Panc1 (cell line): ENCODE measurements at regions not wholly inside any gene's neighbourhood (a gene's known extent, or its start where the extent isn't known, plus 50 kb on each side); places are given as distances from the start of the nearest gene placed in this dataset.

Source experiments
- ATAC-seq: fragments of 200-7000 bp; cut with Tn5 transposase; 2 replicates; pipeline ENCODE4 v1.9.1; 2020; ENCODE audit warnings: mild to moderate bottlenecking, moderate library complexity
- BruUV-seq: library from RNA; stranded (reverse); fragments of 400-500 nt; replicated peaks from 2 replicates; lab custom pipeline; 2021; lab: Mats Ljungman, UMichigan
- CTCF ChIA-PET: fragments of 300-600 bp; sonication (Branson Sonifier 250); formaldehyde crosslinking; loops from one replicate; lab custom pipeline; 2022; ENCODE audit warnings: antibody characterized with exemption; lab: Charles Lee
- POLR2A ChIA-PET: fragments of 300-600 bp; sonication (Branson Sonifier 250); formaldehyde crosslinking; loops from one replicate; lab custom pipeline; 2022; ENCODE audit warnings: antibody characterized with exemption; lab: Charles Lee
- DNase-seq: peaks from one replicate; pipeline ENCODE4 v3.0.0-alpha.2; 2010; ENCODE audit warnings: low read depth, low spot score
- H3K27ac ChIP-seq: 2 replicates; pipeline ENCODE4 v1.5.1; 2011; ENCODE audit warnings: mild to moderate bottlenecking, low read length, inconsistent platforms
- H3K27me3 ChIP-seq: fragments of 200-500 bp; sonication (Bioruptor generic); 2 replicates; pipeline ENCODE4 v1.6.0; 2014; ENCODE audit warnings: low read length, inconsistent platforms; ENCODE audit not compliant: control insufficient read depth, insufficient read depth
- H3K36me3 ChIP-seq: fragments of 200-500 bp; sonication (Bioruptor generic); 2 replicates; pipeline ENCODE4 v1.5.1; 2014; ENCODE audit warnings: inconsistent platforms, mild to moderate bottlenecking, low read length, moderate library complexity; ENCODE audit not compliant: control insufficient read depth, insufficient read depth
- H3K4me1 ChIP-seq: 2 replicates; pipeline ENCODE4 v1.5.1; 2011; ENCODE audit warnings: inconsistent platforms, mild to moderate bottlenecking, low read length, moderate library complexity; ENCODE audit not compliant: control insufficient read depth, insufficient read depth
- H3K4me3 ChIP-seq, 2 experiments: 2 replicates each; pipeline ENCODE4 v1.5.1; 2011 to 2012; ENCODE audit warnings: low read depth in 2 of 2, low read length in 2 of 2, mild to moderate bottlenecking in 2 of 2, inconsistent platforms in 1 of 2, moderate library complexity in 1 of 2
- H3K9me3 ChIP-seq: fragments of 200-500 bp; sonication (Bioruptor generic); 2 replicates; pipeline ENCODE4 v1.5.1; 2014; ENCODE audit warnings: low read depth, mild to moderate bottlenecking, inconsistent platforms, low read length, moderate library complexity; ENCODE audit not compliant: control insufficient read depth, insufficient read depth
- POLR2AphosphoS5 ChIP-seq: IDR thresholded peaks from 2 replicates; pipeline ENCODE4 v1.6.1; 2012; ENCODE audit warnings: mild to moderate bottlenecking, low read depth, low read length, moderate library complexity
- REST ChIP-seq, 2 experiments: IDR thresholded peaks; 2 replicates each; pipeline ENCODE4 v1.6.1; 2011 to 2012; ENCODE audit warnings: low read depth in 2 of 2, control low read depth in 1 of 2, low read length in 1 of 2, mild to moderate bottlenecking in 1 of 2, moderate library complexity in 1 of 2; ENCODE audit not compliant: insufficient read depth in 1 of 2
- SIN3A ChIP-seq: IDR thresholded peaks from 2 replicates; pipeline ENCODE4 v1.6.1; 2012; ENCODE audit warnings: low read depth, mild to moderate bottlenecking, low read length, moderate library complexity, borderline replicate concordance; ENCODE audit not compliant: insufficient read depth
- TCF7L2 ChIP-seq: IDR thresholded peaks from 2 replicates; pipeline ENCODE4 v1.6.1; 2011; ENCODE audit warnings: mild to moderate bottlenecking, low read depth, low read length, inconsistent platforms
- in situ Hi-C: cut with HindIII; loops from 2 replicates; pipeline ENCODE4 v1.10.0; 2016; ENCODE audit warnings: low sequenced_read_pairs, low pct_unique_long_range_greater_than_20kb
- intact Hi-C: fragments of 100-400 bp; cut with micrococcal nuclease; formaldehyde crosslinking; loops from one replicate; pipeline ENCODE4 v1.10.0; 2022; ENCODE audit not compliant: unreplicated experiment
- TF ChIP-seq, protein P1 (sequence below): fragments of 450-650 bp; IDR thresholded peaks from 2 replicates; pipeline ENCODE4 v1.5.1; 2017; ENCODE audit warnings: mild to moderate bottlenecking

DNA sequence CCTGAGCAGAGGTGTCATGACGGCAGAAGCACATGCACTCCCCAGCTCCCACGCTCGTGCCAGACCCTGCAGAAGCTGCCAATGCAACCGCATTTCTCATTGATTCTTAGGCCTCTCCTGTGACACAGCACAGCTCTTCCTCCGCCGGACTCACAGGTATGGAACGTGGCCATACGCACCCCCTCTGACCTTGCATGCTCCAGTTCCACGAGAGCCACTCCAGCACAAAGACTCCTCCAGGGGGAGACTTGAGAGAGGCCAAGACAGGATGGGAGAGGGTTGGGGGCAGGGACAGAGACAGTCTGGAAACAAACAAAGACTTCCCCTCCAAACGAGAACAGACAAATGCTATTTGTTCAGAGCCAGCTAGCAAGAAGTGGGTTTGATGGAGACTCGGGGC, 124.3 kb upstream of the PPP2R2D start:
- no peak for TF ChIP-seq TCF7L2
- TF ChIP-seq, protein P1, sequence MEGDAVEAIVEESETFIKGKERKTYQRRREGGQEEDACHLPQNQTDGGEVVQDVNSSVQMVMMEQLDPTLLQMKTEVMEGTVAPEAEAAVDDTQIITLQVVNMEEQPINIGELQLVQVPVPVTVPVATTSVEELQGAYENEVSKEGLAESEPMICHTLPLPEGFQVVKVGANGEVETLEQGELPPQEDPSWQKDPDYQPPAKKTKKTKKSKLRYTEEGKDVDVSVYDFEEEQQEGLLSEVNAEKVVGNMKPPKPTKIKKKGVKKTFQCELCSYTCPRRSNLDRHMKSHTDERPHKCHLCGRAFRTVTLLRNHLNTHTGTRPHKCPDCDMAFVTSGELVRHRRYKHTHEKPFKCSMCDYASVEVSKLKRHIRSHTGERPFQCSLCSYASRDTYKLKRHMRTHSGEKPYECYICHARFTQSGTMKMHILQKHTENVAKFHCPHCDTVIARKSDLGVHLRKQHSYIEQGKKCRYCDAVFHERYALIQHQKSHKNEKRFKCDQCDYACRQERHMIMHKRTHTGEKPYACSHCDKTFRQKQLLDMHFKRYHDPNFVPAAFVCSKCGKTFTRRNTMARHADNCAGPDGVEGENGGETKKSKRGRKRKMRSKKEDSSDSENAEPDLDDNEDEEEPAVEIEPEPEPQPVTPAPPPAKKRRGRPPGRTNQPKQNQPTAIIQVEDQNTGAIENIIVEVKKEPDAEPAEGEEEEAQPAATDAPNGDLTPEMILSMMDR, result no peak
- TF ChIP-seq POLR2AphosphoS5, result no peak
- no peak for TF ChIP-seq REST (IDR thresholded peaks at IDR 0.05; ENCODE audit: insufficient read depth in 1 of 2, low read depth in 2 of 2, low read length in 1 of 2)
- no peak for TF ChIP-seq SIN3A
- ChIA-PET POLR2A (no interaction called here), CTCF (no interaction called here)
- H3K27me3 ChIP-seq, result no peaks in the 10 kb centered on the region; the same call in 1 of the 2 replicates
- in situ Hi-C loops, result no loop called here
- no TSS peak for BruUV-seq
- H3K36me3 ChIP-seq, result no peaks in the 10 kb centered on the region
- peaks cover 9% of the 10 kb centered on the region; the same call in 1 of the 2 replicates for H3K9me3 ChIP-seq
- no peak for ATAC-seq
- intact Hi-C loops, result no loop called here
- no peak overlapping the region for H3K4me3 ChIP-seq
- DNase-seq, result no peak
- H3K27ac ChIP-seq, result no peak overlapping the region
- no peaks in the 10 kb centered on the region for H3K4me1 ChIP-seq

DNA sequence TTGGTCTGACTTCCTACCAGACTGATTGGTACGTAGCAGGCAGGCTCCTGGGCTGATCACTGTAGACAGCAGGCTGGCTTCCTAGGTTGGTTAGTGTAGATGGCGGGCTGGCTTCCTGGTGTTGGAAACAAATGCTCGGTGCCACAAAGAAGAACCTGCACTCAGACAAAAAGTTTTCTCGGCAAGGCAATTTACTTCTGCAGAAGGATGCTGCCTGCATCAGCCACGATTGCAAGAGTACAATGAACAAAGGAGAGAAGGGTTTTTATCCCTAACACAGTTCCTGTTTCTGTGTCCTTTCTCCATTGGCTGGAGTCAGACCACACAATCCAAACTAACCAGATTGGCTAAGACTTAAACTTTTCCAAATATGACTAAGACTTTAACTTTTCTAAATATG, 123.6 kb upstream of the PPP2R2D start:
- H3K4me3 ChIP-seq, result no peak overlapping the region
- no peak overlapping the region for H3K27ac ChIP-seq
- intact Hi-C loops (no loop called here), in situ Hi-C loops (no loop called here)
- peaks cover 9% of the 10 kb centered on the region; the same call in 1 of the 2 replicates for H3K9me3 ChIP-seq
- CTCF ChIA-PET, result no interaction called here
- no peak for DNase-seq
- H3K36me3 ChIP-seq, result no peaks in the 10 kb centered on the region
- no peaks in the 10 kb centered on the region for H3K4me1 ChIP-seq
- no peak for ATAC-seq
- BruUV-seq, result no TSS peak
- no peaks in the 10 kb centered on the region; the same call in 1 of the 2 replicates for H3K27me3 ChIP-seq
- POLR2A ChIA-PET, result no interaction called here
- no peak for TF ChIP-seq POLR2AphosphoS5
- no peak for TF ChIP-seq REST (IDR thresholded peaks at IDR 0.05; ENCODE audit: insufficient read depth in 1 of 2, low read depth in 2 of 2, low read length in 1 of 2)
- no peak for TF ChIP-seq SIN3A
- TF ChIP-seq, protein P1, result no peak
- TF ChIP-seq TCF7L2, result no peak
